HG02870 (cell line): ENCODE measurements at regions not wholly inside any gene's neighbourhood (a gene's known extent, or its start where the extent isn't known, plus 50 kb on each side); places are given as distances from the start of the nearest gene placed in this dataset.

Experiments used
- ATAC-seq: cut with Tn5 transposase; IDR thresholded peaks from one replicate; pipeline ENCODE4 v1.9.1; 2021; ENCODE audit warnings: mild to moderate bottlenecking, moderate library complexity; ENCODE audit not compliant: unreplicated experiment

DNA sequence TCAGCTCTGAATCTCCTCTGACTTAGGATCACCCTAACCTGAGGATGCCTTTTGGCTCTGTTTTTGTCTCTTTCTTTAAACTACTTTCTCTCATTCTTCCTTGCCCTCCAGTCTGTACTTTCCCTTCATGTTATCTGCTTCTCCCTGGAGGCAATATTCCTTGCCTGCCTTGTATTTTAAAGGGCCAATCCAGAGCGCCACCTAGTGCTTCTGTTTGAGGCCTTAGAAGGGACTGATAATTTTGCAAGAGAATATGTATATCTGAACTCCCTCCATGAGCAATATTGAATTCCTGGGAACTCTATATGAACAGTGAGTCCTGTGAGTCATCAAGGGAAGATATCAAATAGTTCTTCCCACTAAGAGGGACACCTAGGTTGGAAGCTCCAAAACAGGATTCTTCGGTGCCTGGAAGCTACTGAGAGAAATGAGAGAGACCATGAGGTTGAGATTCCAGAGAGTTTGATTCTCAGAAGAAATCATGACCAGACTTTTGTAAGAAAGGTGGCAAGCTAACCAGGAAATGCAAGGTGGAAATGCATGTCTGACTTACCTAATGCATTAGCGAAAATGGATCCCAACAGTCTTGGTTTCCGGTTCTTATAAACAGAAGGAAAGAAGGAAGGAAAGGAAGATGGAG is 203.8 kb upstream of the CD96 start:
- ATAC-seq: no peak

DNA sequence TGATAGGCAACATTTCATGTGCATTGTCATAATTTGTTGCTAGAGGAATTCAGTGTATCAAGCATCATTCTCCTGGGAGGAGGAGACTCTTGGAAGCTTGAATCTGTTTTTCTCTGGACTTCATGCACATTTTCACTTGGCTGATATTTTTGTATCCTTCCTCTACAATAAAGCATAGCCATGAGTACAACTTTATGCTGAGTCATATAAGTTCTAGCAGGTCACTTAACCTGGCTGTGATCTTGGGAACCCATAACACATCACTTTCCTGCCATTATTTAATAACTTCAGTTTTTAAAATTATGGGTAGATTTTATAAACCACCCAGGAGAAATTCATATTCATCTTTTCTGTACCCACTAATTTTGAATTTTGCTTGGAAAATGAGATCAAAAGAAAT is 203.0 kb upstream of the CD96 start:
- no peak for ATAC-seq

DNA sequence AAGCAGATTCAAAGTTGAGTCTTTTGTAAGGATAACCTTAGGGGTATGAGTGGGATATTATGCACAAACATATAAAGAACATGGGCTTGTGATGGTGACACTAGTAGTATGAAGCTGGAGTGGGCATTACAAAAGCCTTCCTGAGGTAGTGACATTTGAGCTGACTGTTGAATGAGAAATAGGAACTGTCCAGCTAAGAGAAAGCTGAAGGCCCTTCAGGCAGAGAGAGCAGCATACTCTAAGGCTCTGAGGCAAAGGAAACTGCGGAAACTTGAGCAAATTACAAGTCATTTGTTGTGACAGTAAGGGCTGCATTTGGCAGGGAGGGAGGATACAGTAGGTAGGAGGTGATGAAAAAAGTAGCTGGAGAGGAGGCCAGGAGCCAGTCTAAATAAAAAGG is 190.7 kb upstream of the CD96 start:
- no peak for ATAC-seq

DNA sequence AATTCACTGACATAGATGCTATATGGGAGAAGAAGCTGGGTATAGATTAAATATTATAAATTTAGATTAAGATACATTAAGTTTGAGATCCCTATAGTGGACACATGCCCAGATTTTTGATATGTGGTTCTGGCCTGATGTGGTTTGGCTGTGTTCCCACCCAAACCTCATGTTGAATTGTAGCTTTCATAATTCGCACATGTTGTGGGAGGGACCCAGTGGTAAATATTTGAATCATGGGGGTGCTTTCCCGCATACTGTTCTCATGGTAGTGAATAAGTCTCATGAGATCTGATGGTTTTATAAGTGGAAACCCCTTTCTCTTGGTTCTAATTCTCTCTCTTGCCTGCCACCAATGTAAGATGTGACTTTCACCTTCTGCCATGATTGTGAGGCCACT is 189.4 kb upstream of the CD96 start:
- ATAC-seq: no peak

DNA sequence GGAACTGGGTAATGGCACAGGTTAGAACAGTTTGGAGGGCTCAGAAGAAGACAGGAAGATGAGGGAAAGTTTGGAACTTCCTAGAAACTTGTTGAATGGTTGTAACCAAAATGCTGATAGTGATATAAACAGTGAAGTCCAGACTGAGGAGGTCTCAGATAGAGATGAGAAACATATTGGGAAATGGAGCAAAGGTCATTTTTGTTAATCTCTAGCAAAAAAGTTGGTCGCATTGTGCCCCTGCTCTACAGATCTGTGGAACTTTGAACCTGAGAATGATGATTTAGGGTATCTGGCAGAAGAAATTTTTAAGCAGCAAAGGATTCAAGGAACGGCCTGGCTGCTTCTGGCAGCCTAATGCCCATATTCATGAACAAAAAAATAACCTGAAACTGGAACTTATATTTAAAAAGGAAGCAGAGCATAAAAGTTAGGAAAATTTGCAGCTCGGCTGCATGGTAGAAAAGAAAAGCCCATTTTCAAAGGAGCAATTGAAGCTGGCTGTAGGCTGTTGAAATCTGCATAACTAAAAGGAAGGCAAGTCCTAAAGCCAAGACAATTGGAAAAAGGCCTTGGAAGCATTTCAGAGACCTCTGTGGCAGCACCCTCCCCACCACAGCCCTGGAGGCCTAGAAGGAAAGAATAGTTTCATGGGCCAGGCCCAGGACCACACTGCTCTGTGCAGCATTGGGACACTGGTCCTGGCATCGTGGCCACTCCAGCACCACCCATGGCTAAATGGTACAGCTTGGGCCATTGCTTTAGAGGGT is 182.6 kb upstream of the CD96 start:
- no peak for ATAC-seq

DNA sequence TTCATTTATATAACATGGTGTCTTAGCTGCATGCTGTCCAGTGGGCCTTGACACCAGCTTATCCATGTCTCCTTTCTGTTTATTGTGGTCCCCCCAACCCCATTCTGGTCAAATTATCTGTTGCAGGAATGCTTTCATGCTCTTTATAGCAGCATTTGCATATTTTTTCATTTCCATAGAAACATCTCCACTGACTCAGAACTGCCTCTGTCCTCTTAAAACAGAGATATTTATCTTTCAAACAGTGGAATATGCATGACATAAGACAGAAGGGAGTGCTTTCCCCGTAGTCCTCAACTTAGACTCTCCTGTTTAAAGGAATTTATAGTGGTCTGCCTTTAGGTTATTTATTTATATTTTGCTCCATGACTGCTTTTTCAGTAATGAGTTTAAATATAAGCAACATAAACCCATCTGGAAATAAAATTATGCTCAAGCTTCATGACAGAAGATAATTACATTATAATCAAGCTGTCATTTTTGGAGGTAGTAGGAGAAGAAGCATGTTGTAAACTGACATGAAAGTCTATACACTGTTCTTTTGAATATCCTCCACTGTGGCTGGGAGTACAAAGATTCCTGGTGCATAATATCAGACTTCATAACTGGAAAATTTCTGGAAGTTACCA is 179.5 kb upstream of the CD96 start:
- no peak for ATAC-seq

DNA sequence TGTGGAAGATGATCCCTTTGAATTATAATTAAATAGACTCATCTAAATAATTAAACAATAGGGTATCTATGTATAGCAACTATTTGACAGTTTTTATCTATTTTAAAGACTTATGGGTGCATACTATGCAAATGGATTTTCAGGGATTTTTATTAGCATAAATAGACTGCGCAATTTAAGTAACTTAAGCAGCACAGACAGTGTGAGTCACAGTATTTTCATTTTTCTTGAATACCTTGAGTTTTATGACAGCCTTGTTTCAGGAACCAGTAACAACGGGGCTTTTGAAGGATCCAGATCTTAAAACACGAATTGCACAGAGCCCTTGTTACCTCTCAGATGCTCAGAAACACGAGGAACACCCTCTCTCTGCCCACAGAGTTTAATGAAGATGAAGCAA is 175.5 kb upstream of the CD96 start:
- no peak for ATAC-seq

DNA sequence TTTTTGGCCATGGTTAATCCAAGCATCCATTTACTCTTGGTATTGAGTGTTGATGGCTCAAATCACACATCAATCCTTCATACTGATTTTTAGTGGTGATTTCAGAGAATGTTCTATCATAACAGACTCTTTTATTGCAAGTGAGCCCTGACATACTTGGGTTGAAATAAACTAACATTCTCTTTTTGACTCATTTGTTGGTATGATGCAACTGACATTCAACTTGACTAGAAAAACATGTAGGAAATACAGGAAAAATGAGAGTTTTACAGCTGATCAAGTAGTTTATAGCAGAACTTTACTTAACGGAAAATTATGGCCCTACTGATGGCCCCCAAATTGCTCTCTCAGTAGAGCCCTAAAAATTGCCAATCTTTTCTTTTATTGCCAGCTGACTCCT is 173.9 kb upstream of the CD96 start:
- no peak for ATAC-seq

DNA sequence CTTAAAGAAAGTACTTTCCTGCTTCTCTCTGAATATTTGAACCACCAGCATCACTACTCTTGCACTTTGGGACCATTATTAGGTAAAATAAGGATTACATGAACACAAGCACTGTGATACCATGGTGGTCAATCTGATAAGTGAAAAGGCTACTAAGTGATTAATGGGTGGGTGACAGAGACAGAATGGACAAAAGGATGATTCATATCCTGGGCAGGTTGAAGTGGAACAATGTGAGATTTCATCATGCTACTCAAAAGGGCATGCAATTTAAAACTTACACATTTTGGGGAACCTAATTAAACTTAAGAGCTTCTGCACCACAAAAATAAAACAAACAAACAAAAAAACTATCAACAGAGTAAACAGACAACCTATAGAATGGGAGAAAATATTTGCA is 172.0 kb upstream of the CD96 start:
- no peak for ATAC-seq

DNA sequence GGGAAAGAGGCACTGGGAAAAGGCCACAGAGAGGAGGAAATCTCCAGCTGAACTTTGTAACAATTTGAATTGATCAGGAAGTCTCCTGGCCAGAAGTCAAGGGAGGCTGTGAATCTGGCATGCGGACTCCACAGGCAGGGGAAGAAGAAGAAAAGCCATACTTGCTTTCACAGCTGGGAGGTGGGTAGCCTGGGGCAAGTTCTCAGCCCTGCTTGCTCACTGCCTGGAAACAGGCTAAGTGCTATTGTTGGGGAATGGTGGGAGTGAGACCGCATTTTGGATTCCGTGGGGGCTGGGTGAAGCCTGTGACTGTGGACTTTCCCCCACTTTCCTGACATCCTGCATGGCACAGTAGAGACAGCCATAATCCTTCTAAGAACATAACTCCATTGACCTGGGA is 168.8 kb upstream of the CD96 start:
- no peak for ATAC-seq

DNA sequence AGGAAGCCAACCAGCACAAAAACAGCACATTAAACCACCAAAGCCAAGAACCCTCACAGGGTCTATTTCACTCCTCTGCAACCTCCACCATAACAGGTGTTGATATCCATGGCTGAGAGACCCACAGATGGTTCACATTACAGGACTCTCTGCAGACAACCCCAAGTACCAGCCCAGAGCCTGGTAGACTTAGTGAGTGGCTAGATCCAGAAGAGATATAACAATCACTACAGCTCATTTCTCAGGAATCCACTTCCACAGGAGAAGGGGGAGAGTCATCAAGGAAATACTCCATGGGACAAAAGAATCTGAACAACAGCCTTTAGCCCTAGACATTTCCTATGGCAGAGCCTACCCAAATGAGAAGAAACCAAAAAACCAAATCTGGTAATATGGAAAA is 168.1 kb upstream of the CD96 start:
- no peak for ATAC-seq

DNA sequence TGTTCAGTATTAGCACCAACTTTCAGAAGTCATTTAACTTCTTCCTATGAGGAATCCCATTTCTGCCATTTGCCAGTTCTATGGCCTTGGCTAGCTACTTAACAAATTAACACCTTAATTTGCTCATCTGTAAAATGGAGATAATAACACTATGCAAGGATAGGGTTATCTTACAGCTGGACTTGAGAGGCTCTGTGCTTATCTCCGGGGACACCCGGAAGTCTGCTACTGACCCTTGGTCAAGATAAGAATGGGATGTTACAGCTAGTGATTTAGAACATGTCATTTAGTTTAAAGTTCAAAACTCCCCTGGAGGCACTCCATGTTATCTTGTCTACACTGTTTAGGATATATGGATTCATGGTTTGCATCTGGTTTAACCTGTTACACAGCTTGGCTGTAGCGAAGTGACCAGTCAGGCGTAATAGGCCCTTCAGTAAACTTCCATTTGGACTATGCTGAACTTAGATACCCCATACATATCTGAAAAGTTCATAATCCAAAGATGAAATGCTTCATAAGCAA is 156.0 kb upstream of the CD96 start:
- no peak for ATAC-seq

DNA sequence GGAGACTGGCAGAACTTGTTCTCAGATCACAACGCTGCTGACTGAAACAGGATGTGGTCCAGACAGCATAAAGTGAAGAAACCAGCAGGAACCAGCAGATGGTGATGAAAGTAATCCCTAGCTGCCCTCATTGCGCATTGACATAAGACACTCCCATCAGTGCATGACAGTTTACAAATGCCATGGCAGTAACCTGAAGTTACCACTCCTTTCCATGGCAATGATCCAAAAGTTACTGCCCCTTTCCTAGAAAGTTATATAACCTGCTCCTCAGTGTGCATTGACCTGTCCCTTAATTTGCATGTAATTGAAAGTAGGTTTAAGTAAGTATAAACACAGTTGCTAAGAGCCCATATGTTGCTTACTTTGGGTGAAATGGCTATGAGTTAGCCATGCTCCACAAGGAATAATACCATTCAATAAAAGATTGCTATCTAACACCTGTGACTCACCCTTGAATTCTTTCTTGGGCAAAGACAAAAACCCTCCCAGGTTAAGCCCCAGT is 149.1 kb upstream of the CD96 start:
- no peak for ATAC-seq

DNA sequence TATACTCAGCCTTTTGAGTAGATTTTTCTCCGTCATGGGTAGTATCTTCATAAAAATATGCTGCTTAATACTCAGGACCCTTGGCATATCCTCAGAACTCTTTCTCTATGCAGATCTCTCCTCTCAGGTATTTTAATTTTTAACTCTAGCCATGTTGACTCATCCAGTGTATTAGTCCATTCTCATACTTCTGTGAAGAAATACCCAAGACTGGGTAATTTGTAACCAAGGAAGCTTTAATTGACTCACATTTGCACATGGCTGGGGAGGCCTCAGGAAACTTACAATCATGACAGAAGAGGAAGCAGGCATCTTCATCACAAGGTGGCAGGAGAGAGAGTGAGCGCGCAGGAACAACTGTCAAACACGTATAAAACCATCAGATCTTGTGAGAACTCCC is 129.3 kb upstream of the CD96 start:
- ATAC-seq: no peak

DNA sequence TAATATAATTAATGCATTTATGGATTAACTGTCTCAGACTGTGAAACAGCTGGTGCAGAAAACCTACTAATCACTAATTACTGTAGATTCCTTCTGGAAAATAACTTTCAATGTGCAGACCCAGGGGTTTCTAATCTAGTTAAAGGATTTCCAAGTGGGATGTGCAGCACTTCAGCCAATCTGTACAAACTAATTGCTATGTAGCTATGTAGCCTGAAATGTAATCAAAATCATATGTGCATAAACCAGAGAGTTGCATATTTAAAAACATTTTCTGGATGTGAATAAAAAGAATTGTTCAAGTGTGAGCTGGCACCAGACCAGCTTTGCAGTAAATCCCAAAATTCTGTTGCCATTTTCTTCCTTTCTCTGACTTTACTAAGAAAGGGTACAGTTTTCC is 127.5 kb upstream of the CD96 start:
- ATAC-seq: no peak

DNA sequence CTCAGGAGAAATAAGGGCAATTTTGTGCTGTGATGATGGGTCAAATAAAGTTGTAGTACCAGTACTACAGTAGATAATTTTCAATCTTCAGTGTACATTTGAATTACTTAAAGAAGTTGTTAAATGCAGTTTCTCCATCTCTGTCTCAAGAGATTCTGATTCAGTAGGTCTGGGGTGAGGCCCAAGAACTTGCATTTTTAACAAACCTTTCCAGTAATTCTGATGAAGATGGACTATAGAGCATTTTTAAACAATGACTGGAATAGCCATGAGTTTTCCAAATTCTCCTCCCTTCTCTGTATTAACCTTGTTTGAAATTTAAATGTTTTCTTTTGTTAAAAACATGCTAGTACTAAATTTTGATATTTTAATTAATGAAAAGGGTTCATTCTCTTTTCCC is 127.0 kb upstream of the CD96 start:
- no peak for ATAC-seq

DNA sequence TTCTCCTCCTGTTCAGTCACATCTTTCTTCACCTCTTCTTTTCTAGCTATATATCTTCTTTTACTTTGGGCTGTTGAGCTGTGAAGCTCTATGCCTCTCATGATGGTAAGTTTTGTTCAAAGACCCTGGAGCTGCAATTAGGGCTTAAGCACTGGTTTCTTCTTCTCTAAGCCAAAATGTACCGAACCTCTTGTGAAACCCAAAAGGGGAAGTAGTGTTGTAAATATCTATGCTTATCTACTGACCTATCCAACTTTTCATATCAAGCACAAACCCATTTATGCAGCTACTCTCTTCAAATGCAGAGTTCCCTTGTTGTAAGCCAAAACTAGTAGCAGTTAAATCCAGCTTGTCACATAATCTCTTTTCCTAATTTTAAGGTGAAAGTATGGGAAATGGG is 123.6 kb upstream of the CD96 start:
- ATAC-seq: no peak

DNA sequence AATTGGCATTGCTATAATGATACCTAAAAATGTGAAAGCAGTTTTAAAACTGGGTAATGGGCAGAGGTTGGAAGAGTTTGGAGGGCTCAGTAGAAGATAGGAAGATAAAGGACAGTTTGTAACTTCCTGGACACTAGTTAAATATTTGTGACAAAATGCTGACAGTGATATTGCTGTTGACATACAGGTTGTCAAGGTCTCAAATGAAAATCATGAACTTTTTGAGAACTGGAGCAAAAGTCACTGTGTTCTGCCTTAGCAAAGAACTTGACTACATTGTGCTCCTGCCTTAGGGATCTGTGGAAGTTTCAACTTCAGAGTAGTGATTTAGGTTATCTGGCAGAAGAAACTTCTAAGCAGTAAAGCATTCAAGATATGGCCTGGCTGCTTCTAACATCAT is 113.7 kb upstream of the CD96 start:
- no peak for ATAC-seq

DNA sequence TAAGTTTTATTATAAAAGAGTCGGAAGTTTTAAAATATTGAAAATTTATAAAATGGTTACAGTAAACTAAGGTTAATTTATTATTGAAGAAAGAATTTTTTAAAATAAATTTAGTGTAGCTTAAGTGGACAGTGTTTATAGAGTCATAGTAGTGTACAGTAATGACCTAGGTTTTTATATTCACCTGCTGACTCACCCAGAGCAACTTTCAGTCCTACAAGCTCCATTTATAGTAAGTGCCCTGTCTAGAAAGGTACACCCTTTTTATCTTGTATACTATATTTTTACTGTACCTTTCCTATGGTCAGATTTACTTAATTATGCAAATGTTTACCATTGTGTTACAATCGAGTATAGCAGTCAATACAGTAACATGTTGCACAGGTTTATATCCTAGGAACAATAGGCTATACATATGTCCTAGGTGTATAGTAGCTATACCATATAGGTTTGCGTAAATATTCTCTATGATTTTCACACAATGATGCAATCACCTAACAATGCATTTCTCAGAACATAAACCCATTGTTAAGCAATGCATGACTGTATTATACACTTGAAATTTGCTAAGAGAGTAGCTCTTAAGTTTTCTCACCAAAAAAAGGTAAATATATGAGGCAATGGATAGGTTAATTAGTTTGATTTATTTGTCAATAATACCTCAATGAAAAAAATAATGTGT is 106.9 kb upstream of the CD96 start:
- no peak for ATAC-seq

DNA sequence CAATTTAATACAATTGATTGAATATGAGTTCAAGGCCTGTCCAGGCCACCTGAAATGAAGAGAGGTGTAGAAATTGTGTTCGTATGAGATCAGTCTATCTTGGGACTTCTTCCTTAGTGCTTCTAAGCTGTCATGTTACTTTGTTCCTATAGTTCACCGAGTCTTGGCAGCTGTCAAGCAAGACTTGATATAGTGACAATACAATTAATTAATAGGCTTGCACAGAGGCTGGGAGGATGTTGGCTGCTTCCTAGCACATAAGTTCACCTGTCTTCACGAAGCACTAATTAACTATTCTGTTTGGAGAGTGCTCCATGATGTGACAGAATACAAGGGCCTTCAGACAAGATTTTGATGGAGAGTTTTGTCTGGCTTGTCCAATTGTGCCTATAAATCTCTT is 103.7 kb upstream of the CD96 start:
- no peak for ATAC-seq

DNA sequence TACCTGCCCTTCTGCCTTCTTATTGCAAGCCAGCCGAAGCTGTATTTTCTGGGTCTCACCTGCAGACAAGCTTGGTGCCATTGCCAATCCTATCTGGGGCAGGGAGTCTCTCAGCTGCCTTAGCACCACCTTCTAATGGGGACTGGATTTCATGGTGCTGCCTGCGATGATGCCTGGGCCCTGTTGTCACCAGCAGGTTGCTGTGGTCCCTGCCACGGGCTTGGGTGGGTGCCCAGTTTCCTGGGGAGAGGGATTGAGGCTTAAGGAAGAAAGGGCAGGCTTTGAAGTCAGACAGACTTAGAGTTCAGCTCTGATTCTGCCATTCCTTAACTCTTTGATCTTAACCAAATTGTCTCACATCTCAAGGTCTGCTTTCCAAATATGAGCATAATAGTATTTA is 87.4 kb upstream of the CD96 start:
- ATAC-seq: no peak
